T-helper 2 cell treated with Interferon-gamma antibody and Interleukin-4, amounts not matched to agents 5 μg/mL and 100 μg/mL, for 36 hours (primary cell): ENCODE measurements at regions not wholly inside any gene's neighbourhood (a gene's known extent, or its start where the extent isn't known, plus 50 kb on each side); places are given as distances from the start of the nearest gene placed in this dataset.
"Not testable (repeated sequence)": the region's sequence is repeated elsewhere in the genome, so short reads cannot be mapped to it uniquely, and the experiment has no call there.

Experiments used
- DNase-seq: peaks from one replicate; pipeline ENCODE4 v3.0.0; 2021; ENCODE audit warnings: low spot score
- H3K27ac Mint-ChIP-seq: one replicate; pipeline ENCODE4 v1.8.0; 2021; ENCODE audit warnings: mild to moderate bottlenecking, mixed read lengths
- H3K27me3 Mint-ChIP-seq: one replicate; pipeline ENCODE4 v1.8.0; 2021; ENCODE audit warnings: low read depth, mixed read lengths
- H3K36me3 Mint-ChIP-seq: one replicate; pipeline ENCODE4 v1.8.0; 2021; ENCODE audit warnings: low read depth, mixed read lengths
- H3K4me1 Mint-ChIP-seq: one replicate; pipeline ENCODE4 v1.8.0; 2021; ENCODE audit warnings: low read depth, mixed read lengths
- H3K4me3 Mint-ChIP-seq: one replicate; pipeline ENCODE4 v1.8.0; 2022; ENCODE audit warnings: mild to moderate bottlenecking, moderate library complexity, mixed read lengths
- H3K9me3 Mint-ChIP-seq: one replicate; pipeline ENCODE4 v1.8.0; 2021; ENCODE audit warnings: mixed read lengths

DNA sequence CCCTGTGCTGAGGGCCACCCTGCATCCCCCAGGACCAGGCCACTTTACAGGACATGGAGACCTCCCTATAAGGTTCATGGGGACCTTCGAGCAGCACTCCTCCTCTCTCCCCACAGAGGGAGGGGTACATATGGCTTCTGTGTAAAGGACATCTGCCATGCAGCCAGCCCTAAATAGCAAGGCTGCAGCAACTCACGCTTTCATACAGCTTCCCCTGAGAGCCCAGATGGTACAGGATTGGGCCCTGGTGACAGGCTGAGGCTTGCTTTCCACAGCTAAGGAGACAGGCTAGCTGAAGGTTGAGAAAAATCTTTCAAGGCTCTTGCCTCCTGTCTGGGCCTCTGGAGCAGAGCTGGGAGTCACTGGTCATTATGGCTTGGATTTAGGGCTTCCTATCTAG, 147.0 kb upstream of the ZNF366 start:
- H3K4me3 Mint-ChIP-seq, result no peak overlapping the region
- H3K9me3 Mint-ChIP-seq, result no peaks in the 10 kb centered on the region
- H3K36me3 Mint-ChIP-seq, result no peaks in the 10 kb centered on the region
- no peaks in the 10 kb centered on the region for H3K4me1 Mint-ChIP-seq
- no peaks in the 10 kb centered on the region for H3K27me3 Mint-ChIP-seq
- no peak for DNase-seq
- no peak overlapping the region for H3K27ac Mint-ChIP-seq

DNA sequence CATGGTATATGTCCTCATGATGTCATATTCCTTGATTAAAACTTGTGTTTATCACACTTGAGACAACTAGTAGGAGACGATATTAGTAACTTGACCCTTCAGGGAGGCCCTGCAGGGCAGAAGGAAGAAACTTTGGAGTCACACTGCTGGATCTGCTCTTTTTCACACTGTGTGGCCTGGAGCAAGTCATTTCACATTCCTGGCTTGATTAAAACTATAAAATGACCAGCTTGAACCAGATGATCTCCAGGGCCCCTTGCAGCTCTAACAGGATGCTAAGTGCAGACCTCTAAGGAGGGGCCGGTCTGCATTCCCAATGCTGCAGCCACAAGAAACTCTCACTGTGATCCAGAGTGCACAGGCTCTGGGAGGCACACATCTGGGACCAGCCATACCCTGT, 146.4 kb upstream of the ZNF366 start:
- no peak overlapping the region for H3K4me3 Mint-ChIP-seq
- no peak overlapping the region for H3K27ac Mint-ChIP-seq
- no peaks in the 10 kb centered on the region for H3K9me3 Mint-ChIP-seq
- no peaks in the 10 kb centered on the region for H3K36me3 Mint-ChIP-seq
- DNase-seq, result no peak
- no peaks in the 10 kb centered on the region for H3K4me1 Mint-ChIP-seq
- H3K27me3 Mint-ChIP-seq, result no peaks in the 10 kb centered on the region

DNA sequence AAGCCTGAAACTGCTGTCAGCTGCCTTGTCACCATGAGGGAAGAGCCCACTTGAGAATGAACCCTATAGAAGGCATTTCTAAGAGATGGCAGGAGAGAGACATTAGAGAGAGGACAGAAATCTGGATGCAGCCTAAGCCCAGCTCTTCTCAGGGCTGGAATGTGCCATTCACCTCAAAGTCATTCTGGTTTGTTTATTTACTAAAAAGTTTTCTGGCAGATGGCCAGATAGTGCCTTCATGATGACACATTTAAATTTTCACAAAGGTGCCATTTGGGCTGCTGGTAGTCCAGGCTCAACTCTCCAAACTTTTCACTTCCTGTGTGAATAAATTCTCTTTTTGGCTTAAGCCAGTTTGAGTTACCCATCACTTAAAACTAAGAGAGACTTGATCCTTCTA, 144.6 kb upstream of the ZNF366 start:
- Mint-ChIP-seq H3K4me1 (no peaks in the 10 kb centered on the region), H3K9me3 (no peaks in the 10 kb centered on the region), H3K27ac (no peak overlapping the region), H3K36me3 (no peaks in the 10 kb centered on the region), H3K4me3 (no peak overlapping the region), H3K27me3 (no peaks in the 10 kb centered on the region)
- DNase-seq, result no peak

DNA sequence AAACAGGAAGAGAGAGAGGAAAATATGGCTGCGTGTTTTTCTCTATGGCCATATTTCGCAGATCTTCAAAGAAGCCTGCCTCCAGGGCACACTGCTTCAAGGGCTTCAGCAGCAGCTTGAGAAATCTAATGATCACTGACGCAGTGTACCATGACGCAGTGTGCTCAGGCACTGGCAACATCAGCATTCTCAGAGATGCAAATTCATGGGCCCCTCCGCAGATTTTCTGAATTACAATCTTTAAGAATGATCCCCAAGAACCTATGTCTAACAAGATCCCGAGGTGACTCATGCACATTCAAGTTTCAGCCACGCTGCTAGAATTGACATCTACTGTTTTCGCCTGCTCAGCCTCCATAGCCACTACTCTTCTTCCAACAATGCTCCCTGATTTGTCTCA, 143.9 kb upstream of the ZNF366 start:
- Mint-ChIP-seq H3K27ac (no peak overlapping the region), H3K4me3 (no peak overlapping the region), H3K4me1 (no peaks in the 10 kb centered on the region), H3K36me3 (no peaks in the 10 kb centered on the region), H3K9me3 (no peaks in the 10 kb centered on the region), H3K27me3 (no peaks in the 10 kb centered on the region)
- no peak for DNase-seq

DNA sequence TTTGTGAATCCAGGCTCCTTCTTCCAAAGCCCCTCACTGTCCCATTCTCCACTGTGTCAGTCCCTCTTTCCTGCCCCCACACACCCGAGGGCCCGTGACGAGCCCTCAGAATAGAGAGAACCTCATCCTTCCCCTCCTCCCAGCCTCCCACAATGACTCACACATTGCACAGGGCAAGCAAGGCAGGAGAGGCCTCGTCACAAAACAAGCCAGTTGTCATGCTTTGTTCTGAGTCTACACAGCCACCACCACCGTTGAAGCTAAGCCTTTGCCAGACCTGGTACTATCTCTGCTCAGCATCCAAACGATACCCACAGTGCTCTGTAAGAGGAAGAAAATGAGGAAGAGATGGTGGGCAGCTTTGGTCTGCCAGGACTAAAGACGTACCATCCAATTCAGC, 142.2 kb upstream of the ZNF366 start:
- no peak overlapping the region for H3K27ac Mint-ChIP-seq
- no peaks in the 10 kb centered on the region for H3K36me3 Mint-ChIP-seq
- no peaks in the 10 kb centered on the region for H3K9me3 Mint-ChIP-seq
- no peaks in the 10 kb centered on the region for H3K27me3 Mint-ChIP-seq
- no peak for DNase-seq
- H3K4me1 Mint-ChIP-seq, result no peaks in the 10 kb centered on the region
- H3K4me3 Mint-ChIP-seq, result no peak overlapping the region

DNA sequence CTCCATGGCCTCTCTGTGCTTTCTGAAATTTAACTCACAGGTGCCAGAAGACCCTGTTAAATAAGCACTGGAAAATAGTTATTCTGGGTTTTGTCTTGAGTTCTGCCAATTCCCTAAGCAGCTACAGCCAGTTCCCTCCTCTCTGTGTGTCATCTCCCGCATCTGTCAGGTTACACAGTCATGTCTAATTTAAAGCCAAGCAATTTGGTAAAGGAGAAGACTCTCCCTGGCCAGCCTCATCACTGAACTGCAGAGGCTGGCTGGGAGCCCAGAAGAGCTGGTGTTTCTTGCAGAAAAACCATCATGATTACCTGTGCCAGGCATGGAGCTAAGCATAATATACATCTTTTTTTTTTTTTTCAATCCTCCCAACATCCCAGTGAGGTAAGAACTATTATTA, 141.3 kb upstream of the ZNF366 start:
- no peak overlapping the region for H3K4me3 Mint-ChIP-seq
- no peak for DNase-seq
- H3K27me3 Mint-ChIP-seq, result no peaks in the 10 kb centered on the region
- no peaks in the 10 kb centered on the region for H3K36me3 Mint-ChIP-seq
- H3K4me1 Mint-ChIP-seq, result no peaks in the 10 kb centered on the region
- no peaks in the 10 kb centered on the region for H3K9me3 Mint-ChIP-seq
- H3K27ac Mint-ChIP-seq, result no peak overlapping the region

DNA sequence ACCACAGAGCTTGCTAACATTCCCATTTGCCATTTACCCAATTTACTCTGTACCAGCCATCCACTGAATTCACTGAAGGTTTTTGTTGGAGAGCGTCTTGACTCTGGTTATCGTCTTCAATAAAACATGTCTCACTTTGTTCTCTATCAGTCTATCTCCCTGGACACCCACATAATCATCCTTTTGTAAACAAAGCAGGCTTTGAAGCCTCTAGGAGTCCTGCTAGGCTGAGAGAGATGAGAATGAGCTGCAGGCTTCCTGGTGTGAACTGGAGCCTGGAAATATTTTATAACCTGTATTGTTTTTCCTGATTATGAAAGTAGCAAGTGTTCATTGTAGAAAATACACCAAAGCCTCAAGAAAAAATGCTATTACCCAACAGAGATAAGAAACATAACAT, 140.6 kb upstream of the ZNF366 start:
- Mint-ChIP-seq H3K27me3 (no peaks in the 10 kb centered on the region), H3K9me3 (no peaks in the 10 kb centered on the region), H3K4me3 (no peak overlapping the region), H3K4me1 (no peaks in the 10 kb centered on the region), H3K36me3 (no peaks in the 10 kb centered on the region), H3K27ac (no peak overlapping the region)
- no peak for DNase-seq

DNA sequence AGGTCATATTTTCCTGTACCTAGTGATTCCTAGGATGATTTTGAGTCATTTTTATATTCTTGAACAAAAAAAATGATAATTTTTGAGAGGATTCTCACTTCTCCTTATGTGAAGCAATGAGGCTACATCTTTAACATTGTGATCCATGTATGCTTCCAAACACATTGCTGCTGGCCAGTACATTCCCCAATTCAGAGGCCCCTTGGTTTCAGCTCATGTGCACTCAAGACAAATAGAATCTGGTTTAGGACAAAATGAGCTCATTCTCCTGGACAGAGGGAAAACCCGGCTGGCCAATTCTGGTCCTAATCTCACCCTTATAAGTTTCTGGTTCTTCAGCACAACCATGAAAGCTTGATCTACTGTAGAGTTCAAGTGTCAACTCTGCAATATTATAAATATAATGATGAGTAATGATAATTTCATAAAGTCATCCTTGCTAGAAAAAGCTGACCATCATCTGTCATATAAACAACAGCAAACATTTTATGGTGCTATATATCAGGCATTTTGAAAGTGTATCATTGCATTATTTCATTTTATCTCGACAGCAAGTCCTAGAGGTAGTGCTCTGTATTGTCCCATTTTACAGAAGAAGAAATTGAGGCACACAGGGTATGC, 139.1 kb upstream of the ZNF366 start:
- Mint-ChIP-seq H3K36me3 (no peaks in the 10 kb centered on the region), H3K4me3 (no peak overlapping the region), H3K27ac (no peak overlapping the region), H3K4me1 (no peaks in the 10 kb centered on the region), H3K27me3 (no peaks in the 10 kb centered on the region), H3K9me3 (no peaks in the 10 kb centered on the region)
- DNase-seq, result no peak

DNA sequence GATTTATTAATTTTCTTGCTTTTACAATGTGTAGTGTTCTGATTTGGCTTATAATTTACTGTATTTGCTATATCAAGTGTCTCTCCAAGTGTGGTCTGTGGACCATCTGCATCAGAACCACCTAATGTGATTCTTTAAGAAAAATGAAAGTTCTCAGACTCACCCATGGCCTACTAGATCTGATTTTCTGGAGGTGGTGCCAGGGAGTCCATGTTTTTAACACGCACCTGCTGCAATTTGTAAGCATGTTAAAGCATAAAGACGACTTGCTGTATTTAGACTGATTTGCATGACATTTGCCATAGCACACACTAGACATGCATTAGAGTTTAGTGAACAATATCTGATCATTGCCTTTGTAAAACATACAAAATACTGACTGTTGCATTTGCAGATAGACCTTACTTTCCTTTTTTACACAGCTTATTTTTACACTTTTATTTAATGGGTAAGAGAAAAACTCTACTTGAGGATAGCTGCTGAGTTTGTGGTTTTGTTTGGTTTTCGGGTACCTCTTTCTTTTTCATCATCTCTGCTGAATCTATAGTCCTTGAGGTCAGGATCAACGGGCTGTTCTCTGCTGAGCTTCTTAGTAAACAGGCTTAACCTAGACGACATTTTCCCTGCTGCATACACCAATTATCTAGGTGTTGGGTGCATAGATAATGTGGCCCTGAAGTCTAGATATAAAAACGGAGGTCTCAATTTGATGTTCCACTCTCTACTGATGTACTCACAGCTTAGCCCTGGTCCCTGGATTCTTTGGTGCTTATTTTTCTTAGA, 138.0 kb upstream of the ZNF366 start:
- Mint-ChIP-seq H3K9me3 (no peaks in the 10 kb centered on the region), H3K4me3 (no peak overlapping the region), H3K27me3 (no peaks in the 10 kb centered on the region)

DNA sequence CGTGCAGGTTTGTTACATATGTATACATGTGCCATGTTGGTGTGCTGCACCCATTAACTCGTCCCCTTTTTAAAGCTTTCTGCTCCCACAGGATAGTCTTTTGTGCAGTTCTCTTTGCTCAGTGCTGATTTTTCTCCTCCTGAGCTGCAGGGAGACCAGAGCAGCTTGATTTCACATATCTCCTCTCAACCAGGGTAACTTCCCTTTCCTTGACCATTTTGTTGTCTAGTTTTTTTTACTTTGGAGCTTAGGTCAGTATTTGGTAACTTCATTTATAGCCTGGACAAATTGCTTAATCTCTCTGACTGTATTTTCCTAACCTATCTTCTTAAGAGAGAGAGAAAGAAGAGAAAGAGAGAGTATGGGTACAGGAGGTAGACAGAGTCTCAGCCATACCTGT, 137.1 kb upstream of the ZNF366 start:
- Mint-ChIP-seq H3K36me3 (no peaks in the 10 kb centered on the region), H3K27ac (no peak overlapping the region), H3K4me3 (no peak overlapping the region), H3K27me3 (no peaks in the 10 kb centered on the region), H3K9me3 (no peaks in the 10 kb centered on the region), H3K4me1 (no peaks in the 10 kb centered on the region)
- no peak for DNase-seq

More for the DNA sequence above, 138.0 kb upstream of the ZNF366 start:
- Mint-ChIP-seq H3K4me1 (no peaks in the 10 kb centered on the region), H3K27ac (no peak overlapping the region), H3K36me3 (no peaks in the 10 kb centered on the region)
- no peak for DNase-seq

DNA sequence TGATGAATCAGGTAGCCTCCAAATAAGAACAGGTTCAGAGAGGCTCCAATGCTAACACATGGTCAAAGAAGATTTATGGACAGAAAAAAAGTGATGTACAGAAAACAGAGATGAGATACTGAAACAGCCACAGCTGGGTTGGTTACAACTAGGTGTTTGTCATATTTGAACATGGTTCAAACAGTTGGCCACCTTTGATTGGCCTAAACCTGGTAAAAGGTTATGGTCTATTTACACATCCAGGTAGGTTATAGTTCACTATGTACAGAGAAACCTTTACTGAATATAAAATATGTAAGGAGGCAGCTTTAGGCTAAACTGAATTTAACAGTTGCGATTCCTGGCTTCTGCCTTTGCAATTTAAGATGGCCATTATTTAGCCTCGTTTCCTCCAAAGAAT, 134.0 kb upstream of the ZNF366 start:
- no peaks in the 10 kb centered on the region for H3K9me3 Mint-ChIP-seq
- no peaks in the 10 kb centered on the region for H3K4me1 Mint-ChIP-seq
- H3K27me3 Mint-ChIP-seq, result peaks cover 4% of the 10 kb centered on the region
- DNase-seq, result no peak
- no peaks in the 10 kb centered on the region for H3K36me3 Mint-ChIP-seq
- H3K27ac Mint-ChIP-seq, result no peak overlapping the region
- no peak overlapping the region for H3K4me3 Mint-ChIP-seq

DNA sequence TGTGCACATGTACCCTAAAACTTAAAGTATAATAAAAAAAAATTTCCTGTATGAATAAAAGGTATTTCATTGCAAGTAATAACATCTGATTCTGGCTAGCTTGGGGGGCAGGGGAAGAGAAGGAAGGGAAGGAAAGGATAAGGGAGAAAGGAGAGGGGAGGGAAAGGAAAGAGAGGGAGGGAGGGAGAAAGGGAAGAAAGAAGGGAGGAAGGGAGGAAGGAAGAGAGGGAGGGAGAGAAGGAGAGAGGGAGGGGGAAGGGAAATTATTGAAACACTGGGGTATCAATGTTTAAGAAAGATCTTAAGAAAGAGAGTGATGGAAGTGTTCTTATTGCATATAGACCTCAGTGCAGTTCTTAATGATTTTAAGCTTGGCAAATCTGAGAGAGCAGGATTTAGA, 129.8 kb upstream of the ZNF366 start:
- H3K36me3 Mint-ChIP-seq, result no peaks in the 10 kb centered on the region
- no peak overlapping the region for H3K27ac Mint-ChIP-seq
- no peaks in the 10 kb centered on the region for H3K9me3 Mint-ChIP-seq
- H3K4me1 Mint-ChIP-seq, result no peaks in the 10 kb centered on the region
- peaks cover 4% of the 10 kb centered on the region for H3K27me3 Mint-ChIP-seq
- H3K4me3 Mint-ChIP-seq, result no peak overlapping the region
- no peak for DNase-seq

DNA sequence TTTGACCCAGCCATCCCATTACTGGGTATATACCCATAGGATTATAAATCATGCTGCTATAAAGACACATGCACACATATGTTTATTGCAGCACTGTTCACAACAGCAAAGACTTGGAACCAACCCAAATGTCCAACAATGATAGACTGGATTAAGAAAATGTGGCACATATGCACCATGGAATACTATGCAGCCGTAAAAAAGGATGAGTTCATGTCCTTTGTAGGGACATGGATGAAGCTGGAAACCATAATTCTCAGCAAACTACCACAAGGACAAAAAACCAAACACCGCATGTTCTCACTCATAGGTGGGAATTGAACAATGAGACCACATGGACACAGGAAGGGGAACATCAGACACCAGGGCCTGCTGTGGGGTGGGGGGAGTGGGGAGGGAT, 129.4 kb upstream of the ZNF366 start:
- H3K9me3 Mint-ChIP-seq, H3K4me1 Mint-ChIP-seq: not testable (repeated sequence)

DNA sequence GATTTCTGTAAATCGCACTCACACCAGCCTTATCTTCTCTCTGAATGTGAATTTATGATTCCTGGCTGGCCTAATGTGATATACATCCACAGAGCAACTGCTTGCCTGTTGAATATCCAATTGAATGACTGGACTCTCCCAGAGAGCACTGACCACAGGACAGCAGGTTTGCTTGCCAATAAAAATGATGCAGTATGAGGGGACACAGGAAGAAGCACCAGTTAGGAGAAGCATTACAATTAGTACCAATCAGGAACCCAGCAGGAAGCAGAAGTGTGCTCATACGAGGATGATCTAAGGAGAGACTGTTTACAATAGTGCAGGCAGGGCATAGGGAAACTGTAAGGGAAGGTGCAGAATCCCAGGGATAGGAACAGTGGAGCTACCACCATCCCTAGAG, 127.2 kb upstream of the ZNF366 start:
- Mint-ChIP-seq H3K27ac (no peak overlapping the region), H3K27me3 (peaks cover 4% of the 10 kb centered on the region), H3K4me1 (no peaks in the 10 kb centered on the region), H3K9me3 (no peaks in the 10 kb centered on the region), H3K36me3 (no peaks in the 10 kb centered on the region), H3K4me3 (no peak overlapping the region)
- DNase-seq, result no peak

More for the DNA sequence above, 129.4 kb upstream of the ZNF366 start:
- not testable (repeated sequence) for H3K27me3 Mint-ChIP-seq, DNase-seq, H3K27ac Mint-ChIP-seq, H3K36me3 Mint-ChIP-seq, H3K4me3 Mint-ChIP-seq

DNA sequence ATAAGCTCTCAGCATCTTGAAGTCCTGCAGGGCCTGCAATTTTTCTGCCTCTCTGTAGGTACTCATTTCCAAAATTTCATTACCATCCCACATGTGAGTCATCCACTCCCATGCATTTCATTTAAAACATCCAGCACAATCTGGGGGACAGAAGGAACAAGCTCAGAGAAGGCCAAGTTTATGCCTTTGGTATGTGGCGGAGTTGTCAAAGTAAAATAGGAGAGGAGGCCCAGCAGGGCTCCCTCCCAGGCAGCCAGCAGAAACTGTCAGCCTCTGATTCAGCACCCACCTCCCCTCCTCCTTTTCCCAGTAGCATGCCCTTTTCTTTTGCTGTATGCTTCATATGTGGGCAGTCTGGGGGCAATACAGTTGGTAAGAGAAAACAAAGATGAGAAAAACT, 126.4 kb upstream of the ZNF366 start:
- Mint-ChIP-seq H3K9me3 (no peaks in the 10 kb centered on the region), H3K27ac (no peak overlapping the region), H3K4me1 (no peaks in the 10 kb centered on the region), H3K4me3 (no peak overlapping the region), H3K27me3 (peaks cover 2% of the 10 kb centered on the region), H3K36me3 (no peaks in the 10 kb centered on the region)
- DNase-seq, result no peak
